A673 (cell line): ENCODE measurements at regions not wholly inside any gene's neighbourhood (a gene's known extent, or its start where the extent isn't known, plus 50 kb on each side); places are given as distances from the start of the nearest gene placed in this dataset.

Experiments
- CTCF ChIP-seq: fragments of 300-800, 200-600 bp; sonication (generic); conservative IDR thresholded peaks from 2 replicates; pipeline ENCODE4 v1.5.1; 2017; ENCODE audit warnings: low read depth, mild to moderate bottlenecking, antibody characterized with exemption, low read length, moderate library complexity, mixed read lengths
- EZH2 ChIP-seq: fragments of 200-600 bp; sonication (generic); IDR thresholded peaks from 2 replicates; pipeline ENCODE4 v1.6.1; 2017; ENCODE audit warnings: borderline replicate concordance, low read depth, mild to moderate bottlenecking, mixed read lengths, antibody characterized with exemption, low read length; ENCODE audit not compliant: poor library complexity, severe bottlenecking

GRCh38 chrX:110558406-110558805, 199.8 kb downstream of the RTL9 start:
- TF ChIP-seq CTCF (no peak), EZH2 (no peak)
